ENCODE measurements at regions not wholly inside any gene's neighbourhood (a gene's known extent, or its start where the extent isn't known, plus 50 kb on each side); places are given as distances from the start of the nearest gene placed in this dataset.

DNA sequence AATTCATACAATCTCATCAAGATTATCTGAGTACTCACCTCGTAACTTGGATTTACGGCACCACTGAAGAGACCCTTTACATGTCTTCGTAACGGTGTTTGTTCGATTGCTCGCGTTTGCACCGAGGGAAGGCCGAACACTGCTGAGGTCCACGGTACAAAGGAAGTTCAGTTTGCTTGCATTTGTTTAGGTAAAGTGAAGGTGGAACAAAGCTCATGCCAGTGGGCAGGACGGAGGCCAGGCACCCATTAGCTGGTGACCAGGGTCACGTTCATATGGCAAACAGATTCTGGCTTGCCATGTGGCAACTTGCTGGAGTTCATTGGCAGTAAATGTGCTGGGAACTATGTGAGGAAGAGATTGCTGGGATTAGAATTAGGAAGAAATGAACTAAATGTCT, 164.8 kb downstream of the MACROH2A1 start:
- Histone ChIP-seq H3K4me1 (ENCODE audit: insufficient read depth, low read length, poor library complexity, severe bottlenecking) (no peaks in the 10 kb centered on the region), H3K36me3 (ENCODE audit: insufficient read depth, low read length, poor library complexity, severe bottlenecking) (no peaks in the 10 kb centered on the region), H3K4me3 (ENCODE audit: low read depth, low read length, poor library complexity, severe bottlenecking) (no peak overlapping the region), H3K27me3 (replicated peaks; ENCODE audit: insufficient read depth, low read depth, low read length, poor library complexity) (no peaks in the 10 kb centered on the region), H3K9me3 (ENCODE audit: low read depth, low read length, poor library complexity, severe bottlenecking) (no peaks in the 10 kb centered on the region), H3K27ac (ENCODE audit: low read depth, low read length, poor library complexity, severe bottlenecking) (no peak overlapping the region)
- no peak for TF ChIP-seq EZH2 (IDR thresholded peaks at IDR 0.05; ENCODE audit: borderline replicate concordance, low read depth, low read length, poor library complexity, severe bottlenecking)
- TF ChIP-seq, protein P1, sequence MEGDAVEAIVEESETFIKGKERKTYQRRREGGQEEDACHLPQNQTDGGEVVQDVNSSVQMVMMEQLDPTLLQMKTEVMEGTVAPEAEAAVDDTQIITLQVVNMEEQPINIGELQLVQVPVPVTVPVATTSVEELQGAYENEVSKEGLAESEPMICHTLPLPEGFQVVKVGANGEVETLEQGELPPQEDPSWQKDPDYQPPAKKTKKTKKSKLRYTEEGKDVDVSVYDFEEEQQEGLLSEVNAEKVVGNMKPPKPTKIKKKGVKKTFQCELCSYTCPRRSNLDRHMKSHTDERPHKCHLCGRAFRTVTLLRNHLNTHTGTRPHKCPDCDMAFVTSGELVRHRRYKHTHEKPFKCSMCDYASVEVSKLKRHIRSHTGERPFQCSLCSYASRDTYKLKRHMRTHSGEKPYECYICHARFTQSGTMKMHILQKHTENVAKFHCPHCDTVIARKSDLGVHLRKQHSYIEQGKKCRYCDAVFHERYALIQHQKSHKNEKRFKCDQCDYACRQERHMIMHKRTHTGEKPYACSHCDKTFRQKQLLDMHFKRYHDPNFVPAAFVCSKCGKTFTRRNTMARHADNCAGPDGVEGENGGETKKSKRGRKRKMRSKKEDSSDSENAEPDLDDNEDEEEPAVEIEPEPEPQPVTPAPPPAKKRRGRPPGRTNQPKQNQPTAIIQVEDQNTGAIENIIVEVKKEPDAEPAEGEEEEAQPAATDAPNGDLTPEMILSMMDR (conservative IDR thresholded peaks at IDR 0.05; ENCODE audit: low read depth, low read length) = no peak
- ChIA-PET CTCF (no interaction called here), POLR2A (ENCODE audit: low non-redundant PET) (no interaction called here)
- DNase-seq (ENCODE audit: low spot score) = no peak
- BruUV-seq (replicated peaks) = no TSS peak
- intact Hi-C loops (cut with micrococcal nuclease; ENCODE audit: unreplicated experiment) = no loop called here

DNA sequence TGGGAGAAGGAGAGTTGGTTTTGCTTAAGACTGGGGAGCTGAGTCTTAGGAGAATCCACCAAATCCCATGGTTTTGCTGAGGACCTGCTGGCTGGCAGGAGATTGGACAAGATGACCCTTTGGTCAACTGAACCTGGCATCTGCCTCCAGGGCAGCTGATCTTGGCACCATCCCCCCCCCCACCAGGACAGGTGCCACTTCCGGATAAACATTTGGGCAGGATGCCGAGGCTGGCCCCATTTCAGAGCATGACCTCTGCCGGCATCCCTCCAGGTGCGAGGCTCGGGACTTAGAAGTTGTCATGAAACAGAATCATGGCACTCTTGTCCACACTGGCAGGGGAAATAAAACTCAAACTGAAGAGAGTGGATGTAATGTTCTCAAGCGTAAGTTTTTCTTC, 165.6 kb downstream of the MACROH2A1 start:
- BruUV-seq (replicated peaks) = no TSS peak
- no peak for DNase-seq (ENCODE audit: low spot score)
- no peaks in the 10 kb centered on the region for H3K27me3 ChIP-seq (replicated peaks; ENCODE audit: insufficient read depth, low read depth, low read length, poor library complexity)
- H3K4me3 ChIP-seq (ENCODE audit: low read depth, low read length, poor library complexity, severe bottlenecking) = no peak overlapping the region
- intact Hi-C loops (cut with micrococcal nuclease; ENCODE audit: unreplicated experiment) = no loop called here
- H3K9me3 ChIP-seq (ENCODE audit: low read depth, low read length, poor library complexity, severe bottlenecking) = no peaks in the 10 kb centered on the region
- ChIA-PET POLR2A (ENCODE audit: low non-redundant PET) (no interaction called here), CTCF (no interaction called here)
- no peaks in the 10 kb centered on the region for H3K36me3 ChIP-seq (ENCODE audit: insufficient read depth, low read length, poor library complexity, severe bottlenecking)
- TF ChIP-seq, protein P1 (conservative IDR thresholded peaks at IDR 0.05; ENCODE audit: low read depth, low read length) = no peak
- TF ChIP-seq EZH2 (IDR thresholded peaks at IDR 0.05; ENCODE audit: borderline replicate concordance, low read depth, low read length, poor library complexity, severe bottlenecking) = no peak
- H3K4me1 ChIP-seq (ENCODE audit: insufficient read depth, low read length, poor library complexity, severe bottlenecking) = no peaks in the 10 kb centered on the region
- H3K27ac ChIP-seq (ENCODE audit: low read depth, low read length, poor library complexity, severe bottlenecking) = no peak overlapping the region

DNA sequence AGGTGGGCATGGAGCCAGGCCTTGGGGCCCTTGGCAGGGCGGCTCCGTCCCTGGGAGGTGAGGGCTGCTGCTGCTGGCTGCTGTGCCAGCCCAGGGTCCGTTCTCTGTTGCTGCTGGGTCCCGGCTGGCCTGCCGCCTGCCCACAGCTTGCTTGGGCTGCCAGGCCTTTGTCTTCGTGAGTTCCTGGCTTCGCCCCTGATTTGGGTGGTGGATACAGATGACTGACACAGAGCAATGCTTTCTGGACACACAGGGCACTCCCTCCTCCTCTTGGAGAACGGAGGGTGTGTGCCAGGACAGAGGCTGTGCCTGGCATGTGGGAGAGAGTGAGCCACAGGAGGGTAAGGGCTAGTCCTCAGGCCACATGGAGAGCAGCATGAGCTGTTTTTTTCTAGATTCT, 166.1 kb downstream of the MACROH2A1 start:
- intact Hi-C loops (cut with micrococcal nuclease; ENCODE audit: unreplicated experiment) = no loop called here
- BruUV-seq (replicated peaks) = no TSS peak

More for the DNA sequence above, 166.1 kb downstream of the MACROH2A1 start:
- POLR2A ChIA-PET (ENCODE audit: low non-redundant PET) = no interaction called here
- Histone ChIP-seq H3K27ac (ENCODE audit: low read depth, low read length, poor library complexity, severe bottlenecking) (no peak overlapping the region), H3K4me1 (ENCODE audit: insufficient read depth, low read length, poor library complexity, severe bottlenecking) (no peaks in the 10 kb centered on the region), H3K9me3 (ENCODE audit: low read depth, low read length, poor library complexity, severe bottlenecking) (no peaks in the 10 kb centered on the region), H3K36me3 (ENCODE audit: insufficient read depth, low read length, poor library complexity, severe bottlenecking) (no peaks in the 10 kb centered on the region), H3K4me3 (ENCODE audit: low read depth, low read length, poor library complexity, severe bottlenecking) (no peak overlapping the region), H3K27me3 (replicated peaks; ENCODE audit: insufficient read depth, low read depth, low read length, poor library complexity) (no peaks in the 10 kb centered on the region)
- TF ChIP-seq, protein P1 (conservative IDR thresholded peaks at IDR 0.05; ENCODE audit: low read depth, low read length) = no peak
- no peak for TF ChIP-seq EZH2 (IDR thresholded peaks at IDR 0.05; ENCODE audit: borderline replicate concordance, low read depth, low read length, poor library complexity, severe bottlenecking)
- no peak for DNase-seq (ENCODE audit: low spot score)
- CTCF ChIA-PET = no interaction called here
